ENCODE measurements at regions not wholly inside any gene's neighbourhood (a gene's known extent, or its start where the extent isn't known, plus 50 kb on each side); places are given as distances from the start of the nearest gene placed in this dataset.

GRCh38 chr10:129171812-129172211 is 295.2 kb upstream of the MGMT start:
- TF ChIP-seq CTCF (conservative IDR thresholded peaks at IDR 0.05 in 1 of 2, IDR thresholded peaks at IDR 0.05 in 1 of 2; ENCODE audit: extremely low read depth in 1 of 2, insufficient read depth in 1 of 2, low read depth in 1 of 2, low read length in 2 of 2) = no peak
- no peak for TF ChIP-seq EZH2 (IDR thresholded peaks at IDR 0.05; ENCODE audit: borderline replicate concordance, low read length)

Data from mammary epithelial cell (primary cell).